ENCODE measurements at regions not wholly inside any gene's neighbourhood (a gene's known extent, or its start where the extent isn't known, plus 50 kb on each side); places are given as distances from the start of the nearest gene placed in this dataset.

DNA sequence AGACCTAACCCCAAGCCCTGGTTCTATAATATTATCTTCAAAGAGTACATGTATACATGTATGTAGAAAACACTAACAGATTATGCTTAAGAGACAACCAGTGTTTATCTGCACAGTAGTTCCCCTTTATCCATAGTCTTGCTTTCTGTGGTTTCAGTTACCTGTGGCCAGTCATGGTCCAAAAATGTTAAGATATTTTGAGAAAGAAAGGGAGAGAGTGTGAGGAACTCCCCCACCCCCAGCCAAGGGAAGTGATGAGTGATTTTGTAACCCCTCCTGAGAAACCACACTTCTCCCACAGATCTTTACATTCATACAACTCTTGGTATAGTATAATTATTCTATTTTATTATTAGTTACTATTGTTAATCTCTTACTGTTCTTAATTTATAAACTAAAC is 77.3 kb upstream of the CNTN1 start:
- no peak for TF ChIP-seq POLR2A (IDR thresholded peaks at IDR 0.05)
- TF ChIP-seq CTCF (IDR thresholded peaks at IDR 0.05) = no peak
